Kasumi-1 (cell line): ENCODE measurements at regions not wholly inside any gene's neighbourhood (a gene's known extent, or its start where the extent isn't known, plus 50 kb on each side); places are given as distances from the start of the nearest gene placed in this dataset.
"Not testable (repeated sequence)": the region's sequence is repeated elsewhere in the genome, so short reads cannot be mapped to it uniquely, and the experiment has no call there.

ENCODE experiments used
- DNase-seq, 2 experiments: peaks; one replicate each; lab custom pipeline; 2025; lab: John Stamatoyannopoulos, UW

GRCh38 chr6:148602136-148602535, 144.7 kb upstream of the UST start:
- DNase-seq = no peak

- peak in 1 of 2 experiments; percentile 27 for DNase-seq
Measured at GRCh38 chr6:148608199-148608951, 138.5 kb upstream of the UST start.

GRCh38 chr6:148611213-148611612, 135.6 kb upstream of the UST start:
- no peak for DNase-seq

- no peak for DNase-seq
Measured at GRCh38 chr6:148612043-148612442, 134.8 kb upstream of the UST start.

GRCh38 chr6:148614602-148615001, 132.2 kb upstream of the UST start:
- DNase-seq = no peak

- DNase-seq = no peak
Measured at GRCh38 chr6:148616841-148617240, 130.0 kb upstream of the UST start.

- no peak for DNase-seq
Measured at GRCh38 chr6:148617530-148617929, 129.3 kb upstream of the UST start.

GRCh38 chr6:148619891-148620290, 126.9 kb upstream of the UST start:
- no peak for DNase-seq

GRCh38 chr6:148620579-148621298, 126.1 kb upstream of the UST start:
- DNase-seq = no peak

GRCh38 chr6:148625609-148626008, 121.2 kb upstream of the UST start:
- DNase-seq = no peak

- DNase-seq = no peak
Measured at GRCh38 chr6:148628251-148628650, 118.6 kb upstream of the UST start.

- DNase-seq = no peak
Measured at GRCh38 chr6:148629181-148629580, 117.6 kb upstream of the UST start.

- DNase-seq = no peak
Measured at GRCh38 chr6:148629592-148630465, 117.0 kb upstream of the UST start.

GRCh38 chr6:148635070-148635743, 111.6 kb upstream of the UST start:
- DNase-seq = no peak

- DNase-seq = not testable (repeated sequence)
Measured at GRCh38 chr6:148641836-148642235, 105.0 kb upstream of the UST start.

- not testable (repeated sequence) for DNase-seq
Measured at GRCh38 chr6:148643208-148643607, 103.6 kb upstream of the UST start.

- DNase-seq = not testable (repeated sequence)
Measured at GRCh38 chr6:148645049-148645448, 101.8 kb upstream of the UST start.

GRCh38 chr6:148648754-148649453, 97.9 kb upstream of the UST start:
- DNase-seq = peak; percentile 53 to 58

- DNase-seq = peak in 1 of 2 experiments; percentile 53
Measured at GRCh38 chr6:148649454-148649963, 97.3 kb upstream of the UST start.

GRCh38 chr6:148650941-148651505, 95.8 kb upstream of the UST start:
- no peak for DNase-seq

GRCh38 chr6:148652205-148652604, 94.6 kb upstream of the UST start:
- DNase-seq = no peak
